ENCODE measurements at regions not wholly inside any gene's neighbourhood (a gene's known extent, or its start where the extent isn't known, plus 50 kb on each side); places are given as distances from the start of the nearest gene placed in this dataset.

- TF ChIP-seq CTCF (conservative IDR thresholded peaks at IDR 0.05; ENCODE audit: low read length) = no peak
- TF ChIP-seq EZH2phosphoT487 (IDR thresholded peaks at IDR 0.05; ENCODE audit: borderline replicate concordance, low read depth, low read length) = no peak
These were observed 319.2 kb upstream of the FMN2 start for GRCh38 chr1:239772446-239772845.

All from OCI-LY7 (cell line).